GM21526 (cell line): ENCODE measurements at regions not wholly inside any gene's neighbourhood (a gene's known extent, or its start where the extent isn't known, plus 50 kb on each side); places are given as distances from the start of the nearest gene placed in this dataset.
A peak's percentile ranks its signal among the peaks of the same experiment; 100 is the strongest.

ENCODE experiments used
- ATAC-seq: cut with Tn5 transposase; IDR thresholded peaks from one replicate; pipeline ENCODE4 v1.9.1; 2021; ENCODE audit warnings: moderate library complexity; ENCODE audit not compliant: unreplicated experiment, low FRiP score

GRCh38 chr10:3692387-3692999, 92.5 kb downstream of the KLF6 start:
- ATAC-seq: no peak

GRCh38 chr10:3691482-3691881, 93.5 kb downstream of the KLF6 start:
- ATAC-seq: no peak

- ATAC-seq: no peak
Observed at GRCh38 chr10:3689871-3690510, 95.0 kb downstream of the KLF6 start.

- ATAC-seq: no peak
Observed at GRCh38 chr10:3687510-3688081, 97.4 kb downstream of the KLF6 start.

GRCh38 chr10:3685384-3685783, 99.6 kb downstream of the KLF6 start:
- no peak for ATAC-seq

DNA sequence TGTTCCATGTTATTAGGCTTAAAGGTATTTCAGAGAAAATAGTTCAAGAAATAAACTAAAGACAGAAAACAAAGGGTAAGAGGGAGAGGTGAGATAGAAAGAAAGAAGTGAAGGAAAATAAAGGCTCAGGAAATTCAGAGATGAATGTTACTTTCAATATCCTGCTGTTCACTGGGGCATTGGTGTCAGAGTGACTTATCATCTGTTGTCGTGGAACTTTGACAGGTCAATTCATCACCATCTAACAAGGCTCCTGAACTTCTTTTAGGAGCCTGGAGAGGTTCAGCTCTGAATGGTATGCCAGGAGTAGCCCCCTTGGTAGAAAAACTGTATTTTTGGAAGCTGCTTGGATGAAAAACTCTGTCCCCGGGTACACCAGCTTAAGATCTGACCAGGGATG, 100.1 kb downstream of the KLF6 start:
- no peak for ATAC-seq

DNA sequence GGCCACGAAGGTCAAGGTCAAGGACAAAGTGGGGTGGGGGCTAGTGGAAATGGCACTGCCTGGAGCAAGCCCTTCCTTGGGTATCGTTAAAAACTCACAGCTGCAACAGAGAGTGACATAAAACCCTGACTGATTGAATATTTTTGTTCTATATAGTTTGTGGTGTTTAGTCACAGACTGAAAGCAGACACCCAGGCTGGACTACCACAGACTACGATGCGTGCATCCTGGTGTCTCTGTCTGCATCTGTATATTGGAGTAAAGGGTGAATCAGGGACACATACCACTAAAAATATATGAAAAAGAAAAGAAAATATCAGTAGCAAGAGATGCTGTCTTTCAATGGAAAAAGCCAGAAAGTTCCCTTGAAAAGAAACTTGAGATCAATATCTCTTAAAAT, 101.4 kb downstream of the KLF6 start:
- no peak for ATAC-seq

- ATAC-seq: no peak
Observed at GRCh38 chr10:3682745-3683144, 102.3 kb downstream of the KLF6 start.

DNA sequence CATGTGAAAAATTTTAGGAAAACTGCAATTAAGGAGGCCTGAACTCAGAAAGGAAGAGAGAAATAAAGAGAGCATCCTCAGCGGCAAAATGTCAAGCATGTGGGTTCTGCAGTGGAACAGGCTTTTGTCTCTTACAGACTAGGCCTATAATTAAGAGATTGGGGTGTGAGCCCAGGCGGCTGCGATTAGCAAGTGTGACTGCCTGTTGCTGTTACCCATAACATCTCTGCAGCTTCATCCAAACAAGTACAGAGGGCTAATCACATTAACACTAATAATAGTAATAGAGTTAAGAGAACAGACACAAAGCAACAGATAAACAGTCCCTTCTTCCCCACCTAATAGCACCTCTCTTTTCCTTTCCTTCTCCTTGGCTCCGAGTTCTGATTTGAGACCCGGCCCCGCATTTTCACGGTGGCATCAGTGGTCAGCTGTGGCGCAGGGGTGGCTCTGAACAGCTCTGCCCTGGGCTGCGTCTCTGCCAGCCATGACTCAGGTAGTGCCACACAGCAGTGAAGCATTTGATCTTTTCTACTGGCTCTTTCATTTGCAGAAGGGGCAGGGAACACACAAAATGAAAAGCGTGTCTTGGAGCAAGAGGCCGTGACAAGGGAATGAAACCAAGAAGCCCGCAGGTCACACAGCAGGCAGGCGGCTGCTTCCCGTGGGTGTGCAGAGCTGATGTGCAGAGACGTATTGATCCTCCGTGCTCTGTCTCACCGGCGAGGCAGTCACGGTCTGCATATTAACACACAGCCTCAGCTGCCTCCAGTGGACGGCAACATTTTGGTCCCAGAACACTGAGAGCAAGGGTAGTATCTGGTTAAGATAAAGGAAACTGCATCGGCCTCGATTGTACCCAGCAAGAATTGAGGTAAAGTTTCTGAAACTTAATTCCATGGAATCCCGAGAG, 103.1 kb downstream of the KLF6 start:
- no peak for ATAC-seq

- ATAC-seq: no peak
Observed at GRCh38 chr10:3679950-3680629, 104.9 kb downstream of the KLF6 start.

GRCh38 chr10:3678629-3679227, 106.3 kb downstream of the KLF6 start:
- ATAC-seq: no peak

DNA sequence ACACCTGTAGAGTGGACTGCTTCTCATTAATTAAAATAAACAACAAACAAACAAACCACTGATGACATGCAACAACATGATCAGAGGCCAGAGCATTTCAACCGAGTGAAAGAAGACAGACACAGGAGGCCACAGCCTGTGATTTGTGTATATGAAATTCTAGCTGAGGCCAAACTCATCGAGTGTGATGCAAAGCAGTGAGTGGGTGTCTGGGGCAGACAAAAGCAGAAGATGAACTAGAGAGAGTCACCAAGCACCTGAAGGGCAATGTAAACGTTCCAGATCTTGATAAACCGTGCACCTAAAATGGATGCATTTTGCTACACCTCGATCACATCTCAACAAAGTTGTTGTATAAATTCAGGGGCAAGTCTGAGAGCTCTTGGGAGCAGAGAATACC, 108.4 kb downstream of the KLF6 start:
- ATAC-seq: peak; percentile 71

DNA sequence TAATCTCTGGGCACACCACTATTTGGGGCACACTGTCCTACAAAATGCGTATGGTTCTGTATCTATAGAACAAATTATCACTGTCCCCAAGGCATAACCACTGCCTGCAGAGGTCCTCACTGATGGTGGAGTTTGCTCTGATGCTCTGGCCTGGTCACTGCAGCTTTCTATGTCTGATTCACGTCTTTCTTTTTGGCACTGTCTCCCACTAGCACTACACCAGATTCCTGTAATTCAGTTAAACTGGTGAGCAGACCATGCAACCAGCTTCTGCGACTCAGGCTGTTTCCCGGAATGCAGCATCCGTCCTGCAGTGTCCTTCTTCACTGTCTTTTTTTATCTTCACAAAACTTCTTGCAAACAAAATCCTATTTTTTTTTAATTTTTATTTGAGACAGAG, 112.8 kb downstream of the KLF6 start:
- no peak for ATAC-seq

GRCh38 chr10:3671386-3671955, 113.5 kb downstream of the KLF6 start:
- ATAC-seq: no peak

DNA sequence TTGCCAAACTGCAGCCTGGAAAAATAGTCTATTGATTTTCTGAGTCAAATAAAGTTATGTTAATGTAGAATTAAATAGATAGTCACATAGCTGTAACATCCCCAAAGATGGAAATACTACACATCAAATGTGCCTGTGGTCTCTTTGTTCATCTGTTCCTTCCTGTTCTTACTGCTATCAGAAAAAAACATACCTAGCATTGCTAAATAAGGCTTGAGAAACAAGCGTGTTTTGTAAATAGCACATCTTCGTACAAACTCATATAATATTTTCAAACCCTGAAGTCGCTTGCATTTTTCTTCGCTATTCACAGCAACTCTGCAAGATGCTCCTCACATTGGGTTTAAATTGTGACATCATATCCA, 116.1 kb downstream of the KLF6 start:
- ATAC-seq: no peak

- ATAC-seq: no peak
Observed at GRCh38 chr10:3668276-3668965, 116.6 kb downstream of the KLF6 start.

- no peak for ATAC-seq
Observed at GRCh38 chr10:3666525-3667302, 118.3 kb downstream of the KLF6 start.

- ATAC-seq: no peak
Observed at GRCh38 chr10:3665316-3665908, 119.6 kb downstream of the KLF6 start.
